Stimulated activated CD4-positive, alpha-beta T cell treated with anti-CD3 and anti-CD28 coated beads, Interleukin-12 subunit alpha, Interleukin-12 subunit beta, amount 100 ng/mL, for 48 hours (primary cell): ENCODE measurements at regions not wholly inside any gene's neighbourhood (a gene's known extent, or its start where the extent isn't known, plus 50 kb on each side); places are given as distances from the start of the nearest gene placed in this dataset.
"Not testable (repeated sequence)": the region's sequence is repeated elsewhere in the genome, so short reads cannot be mapped to it uniquely, and the experiment has no call there.

ENCODE experiments used
- DNase-seq, 3 donors: peaks; one replicate each; pipeline ENCODE4 v3.0.0-alpha.2; 2020; ENCODE audit warnings: low read depth in 2 of 3, low spot score in 1 of 3

GRCh38 chr13:90453342-90453741, 894.1 kb upstream of the MIR17HG start:
- DNase-seq, result no peak

- no peak for DNase-seq
Measured at GRCh38 chr13:90454002-90454636, 893.4 kb upstream of the MIR17HG start.

GRCh38 chr13:90455067-90455466, 892.4 kb upstream of the MIR17HG start:
- DNase-seq, result no peak

- no peak for DNase-seq
Measured at GRCh38 chr13:90455823-90456222, 891.7 kb upstream of the MIR17HG start.

- no peak for DNase-seq
Measured at GRCh38 chr13:90461398-90461797, 886.1 kb upstream of the MIR17HG start.

GRCh38 chr13:90477216-90477615, 870.3 kb upstream of the MIR17HG start:
- no peak for DNase-seq

GRCh38 chr13:90483906-90484305, 863.6 kb upstream of the MIR17HG start:
- no peak for DNase-seq

GRCh38 chr13:90485436-90485835, 862.1 kb upstream of the MIR17HG start:
- no peak for DNase-seq

- no peak for DNase-seq
Measured at GRCh38 chr13:90492872-90493271, 854.6 kb upstream of the MIR17HG start.

- DNase-seq, result no peak
Measured at GRCh38 chr13:90493667-90494066, 853.8 kb upstream of the MIR17HG start.

- DNase-seq, result not testable (repeated sequence)
Measured at GRCh38 chr13:90494849-90495248, 852.6 kb upstream of the MIR17HG start.

GRCh38 chr13:90498096-90498495, 849.4 kb upstream of the MIR17HG start:
- no peak for DNase-seq

GRCh38 chr13:90498816-90499215, 848.7 kb upstream of the MIR17HG start:
- DNase-seq, result no peak

- no peak for DNase-seq
Measured at GRCh38 chr13:90500569-90500968, 846.9 kb upstream of the MIR17HG start.

- DNase-seq, result no peak
Measured at GRCh38 chr13:90502153-90502552, 845.3 kb upstream of the MIR17HG start.

- no peak for DNase-seq
Measured at GRCh38 chr13:90502762-90503161, 844.7 kb upstream of the MIR17HG start.

GRCh38 chr13:90510319-90510718, 837.2 kb upstream of the MIR17HG start:
- DNase-seq, result no peak

GRCh38 chr13:90511903-90512302, 835.6 kb upstream of the MIR17HG start:
- no peak for DNase-seq

GRCh38 chr13:90514712-90515111, 832.8 kb upstream of the MIR17HG start:
- DNase-seq, result not testable (repeated sequence)

GRCh38 chr13:90518417-90518816, 829.1 kb upstream of the MIR17HG start:
- no peak for DNase-seq

- no peak for DNase-seq
Measured at GRCh38 chr13:90519157-90519556, 828.3 kb upstream of the MIR17HG start.

- no peak for DNase-seq
Measured at GRCh38 chr13:90526711-90527110, 820.8 kb upstream of the MIR17HG start.

- DNase-seq, result no peak
Measured at GRCh38 chr13:90531744-90532143, 815.7 kb upstream of the MIR17HG start.
